ENCODE measurements at regions not wholly inside any gene's neighbourhood (a gene's known extent, or its start where the extent isn't known, plus 50 kb on each side); places are given as distances from the start of the nearest gene placed in this dataset.

GRCh38 chr14:32018391-32019092, 58.6 kb upstream of the ARHGAP5 start:
- H3K9me3 ChIP-seq (ENCODE audit: insufficient read depth in 2 of 2, low read depth in 1 of 2, low read length in 1 of 2): no peaks in the 10 kb centered on the region
- no peaks in the 10 kb centered on the region for H3K79me1 ChIP-seq (ENCODE audit: low read depth, low read length)
- TF ChIP-seq MAX (IDR thresholded peaks at IDR 0.05): no peak
- no peak for TF ChIP-seq JUND (IDR thresholded peaks at IDR 0.05; ENCODE audit: low read length)
- TF ChIP-seq SIX5 (IDR thresholded peaks at IDR 0.05; ENCODE audit: low read depth, low read length): no peak
- no peak for TF ChIP-seq HDAC6 (IDR thresholded peaks at IDR 0.05; ENCODE audit: low read depth, low read length)
- no peak for TF ChIP-seq RBBP5 (IDR thresholded peaks at IDR 0.05; ENCODE audit: borderline replicate concordance, low read depth, low read length)
- TF ChIP-seq RFX5 (IDR thresholded peaks at IDR 0.05; ENCODE audit: borderline replicate concordance, low read depth, low read length): no peak
- TF ChIP-seq CREB1 (IDR thresholded peaks at IDR 0.05): no peak
- H2AFZ ChIP-seq (ENCODE audit: low read length): no peak overlapping the region; the same call in 1 of the 2 replicates
- no peak overlapping the region for H3K18ac ChIP-seq (ENCODE audit: extremely low read depth, low read length)
- no peak overlapping the region for H2BK15ac ChIP-seq (ENCODE audit: low read length)
- H3K27me3 ChIP-seq (replicated peaks in 1 of 4; ENCODE audit: control insufficient read depth in 3 of 4, extremely low read depth in 1 of 4, insufficient read depth in 3 of 4, low read length in 3 of 4): no peaks in the 10 kb centered on the region; a peak in 1 of 7 replicates
- H2BK120ac ChIP-seq (replicated peaks; ENCODE audit: low read depth, low read length): no peak overlapping the region
- no peak overlapping the region for H3K4me2 ChIP-seq (ENCODE audit: insufficient read depth in 1 of 2, low read depth in 2 of 2, low read length in 2 of 2)
- no peaks in the 10 kb centered on the region for H3K79me2 ChIP-seq (ENCODE audit: control insufficient read depth in 1 of 2, insufficient read depth in 2 of 2, low read length in 2 of 2)
- no peaks in the 10 kb centered on the region for H4K20me1 ChIP-seq (replicated peaks in 1 of 2; ENCODE audit: control insufficient read depth in 1 of 2, insufficient read depth in 2 of 2, low read length in 2 of 2)
- POLR2A ChIA-PET (ENCODE audit: partially characterized antibody): no interaction called here
- peaks cover 0 to 3% (median 1%) of the 10 kb centered on the region in 4 experiments; a peak in 2 of 7 replicates for H3K4me1 ChIP-seq (replicated peaks in 1 of 4; ENCODE audit: control insufficient read depth in 3 of 4, insufficient read depth in 4 of 4, low read length in 3 of 4)
- H3K9ac ChIP-seq (replicated peaks in 1 of 4; ENCODE audit: extremely low read depth in 1 of 4, low read depth in 3 of 4, low read length in 3 of 4): no peak overlapping the region
- no peaks in the 10 kb centered on the region for H3K23me2 ChIP-seq (ENCODE audit: low read depth, low read length)
- no peak overlapping the region for H3K4me3 ChIP-seq (ENCODE audit: extremely low read depth in 1 of 4, insufficient read depth in 2 of 4, low read depth in 3 of 4, low read length in 4 of 4)
- no peak overlapping the region for H3K27ac ChIP-seq (ENCODE audit: low read depth, low read length)
- no peak overlapping the region for H2AK5ac ChIP-seq (ENCODE audit: low read depth, low read length)
- H3K36me3 ChIP-seq (ENCODE audit: control insufficient read depth in 2 of 4, insufficient read depth in 4 of 4, low read length in 3 of 4): no peaks in the 10 kb centered on the region
- WGBS, 2 experiments (ENCODE audit: extremely low coverage in 1 of 2, insufficient coverage in 1 of 2, insufficient read length in 1 of 2, insufficient replicate concordance in 2 of 2, low coverage in 1 of 2, low lambda C conversion rate in 2 of 2, missing lambda C conversion rate in 1 of 2): 76 to 100% methylated on average over 1 to 3 of the region's 3 CpGs
- no peak overlapping the region for H4K5ac ChIP-seq (ENCODE audit: insufficient read length, low read depth, low read length)
- DNase-seq (ENCODE audit: low read depth in 1 of 2, low spot score in 2 of 2) (no peak), FAIRE-seq (no peak)
- no peak overlapping the region for H2BK12ac ChIP-seq (ENCODE audit: low read depth, low read length)
- H4K8ac ChIP-seq (ENCODE audit: extremely low read depth, insufficient read depth, low read length): no peak overlapping the region
- H2BK5ac ChIP-seq (ENCODE audit: low read depth, low read length): no peak overlapping the region
- H4K91ac ChIP-seq (replicated peaks; ENCODE audit: insufficient read length, low read length): no peak overlapping the region
- no peak overlapping the region for H3K56ac ChIP-seq (replicated peaks; ENCODE audit: insufficient read length, low read depth, low read length)
- CTCF ChIA-PET (ENCODE audit: partially characterized antibody): interaction anchor here (1.1 to 2.5 kb wide), 3 partner anchors 9 to 91 kb away, joined by 3 to 7 read pairs (median 5); no protein-coding TSS in a partner anchor
- H3K23ac ChIP-seq (ENCODE audit: insufficient read length): no peak overlapping the region
- H3K4ac ChIP-seq (replicated peaks; ENCODE audit: insufficient read length, low read depth, low read length): no peak overlapping the region
- H3K14ac ChIP-seq (ENCODE audit: insufficient read length): no peak overlapping the region
- H2BK20ac ChIP-seq (ENCODE audit: low read length): 0 out of 2 replicates have a peak overlapping the region, but pooled peaks have one; percentile 29

All from H1 (cell line).